NB4 (cell line): ENCODE measurements at regions not wholly inside any gene's neighbourhood (a gene's known extent, or its start where the extent isn't known, plus 50 kb on each side); places are given as distances from the start of the nearest gene placed in this dataset.

Experiments used
- DNase-seq: peaks from one replicate; pipeline ENCODE4 v3.0.0; 2010; ENCODE audit warnings: low read depth
- H3K4me3 ChIP-seq: one replicate; pipeline ENCODE4 v1.5.1; 2011; ENCODE audit warnings: mild to moderate bottlenecking, low read depth, low read length, moderate library complexity
- MYC ChIP-seq: IDR thresholded peaks from 2 replicates; pipeline ENCODE4 v1.6.1; 2011; ENCODE audit warnings: low read depth, low read length
- POLR2A ChIP-seq: IDR thresholded peaks from 2 replicates; pipeline ENCODE4 v1.6.1; 2011; ENCODE audit warnings: mild to moderate bottlenecking; ENCODE audit not compliant: insufficient read length; ENCODE audit errors: extremely low read depth
- TF ChIP-seq, protein P1 (sequence below): IDR thresholded peaks from 2 replicates; pipeline ENCODE4 v1.6.1; 2011; ENCODE audit warnings: low read depth, low read length
- TF ChIP-seq, protein P2 (sequence below): IDR thresholded peaks from one replicate; pipeline ENCODE4 v1.5.1; 2012; ENCODE audit warnings: low read depth, low read length

DNA sequence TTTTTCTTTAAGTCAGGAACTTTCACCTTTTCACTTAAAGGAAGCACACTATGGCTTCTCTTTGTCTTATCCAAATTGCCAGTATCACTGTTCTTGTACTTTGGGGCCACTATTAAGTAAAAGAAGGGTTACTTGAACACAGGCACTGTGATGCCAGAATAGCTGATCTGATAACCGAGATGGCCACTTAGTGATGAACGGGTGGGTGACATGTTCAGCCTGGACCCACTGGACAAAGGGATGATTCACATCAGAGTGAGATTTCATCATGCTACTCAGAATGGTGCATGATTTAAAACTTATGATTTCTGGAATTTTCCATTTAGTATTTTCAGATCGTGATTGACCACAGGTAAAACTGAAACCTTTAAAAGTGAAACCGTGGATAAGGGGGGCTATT lies 252.6 kb downstream of the KLF13 start:
- H3K4me3 ChIP-seq, result no peak overlapping the region
- TF ChIP-seq POLR2A (no peak), MYC (no peak)
- TF ChIP-seq, protein P1, sequence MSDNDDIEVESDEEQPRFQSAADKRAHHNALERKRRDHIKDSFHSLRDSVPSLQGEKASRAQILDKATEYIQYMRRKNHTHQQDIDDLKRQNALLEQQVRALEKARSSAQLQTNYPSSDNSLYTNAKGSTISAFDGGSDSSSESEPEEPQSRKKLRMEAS, result no peak
- TF ChIP-seq, protein P2, sequence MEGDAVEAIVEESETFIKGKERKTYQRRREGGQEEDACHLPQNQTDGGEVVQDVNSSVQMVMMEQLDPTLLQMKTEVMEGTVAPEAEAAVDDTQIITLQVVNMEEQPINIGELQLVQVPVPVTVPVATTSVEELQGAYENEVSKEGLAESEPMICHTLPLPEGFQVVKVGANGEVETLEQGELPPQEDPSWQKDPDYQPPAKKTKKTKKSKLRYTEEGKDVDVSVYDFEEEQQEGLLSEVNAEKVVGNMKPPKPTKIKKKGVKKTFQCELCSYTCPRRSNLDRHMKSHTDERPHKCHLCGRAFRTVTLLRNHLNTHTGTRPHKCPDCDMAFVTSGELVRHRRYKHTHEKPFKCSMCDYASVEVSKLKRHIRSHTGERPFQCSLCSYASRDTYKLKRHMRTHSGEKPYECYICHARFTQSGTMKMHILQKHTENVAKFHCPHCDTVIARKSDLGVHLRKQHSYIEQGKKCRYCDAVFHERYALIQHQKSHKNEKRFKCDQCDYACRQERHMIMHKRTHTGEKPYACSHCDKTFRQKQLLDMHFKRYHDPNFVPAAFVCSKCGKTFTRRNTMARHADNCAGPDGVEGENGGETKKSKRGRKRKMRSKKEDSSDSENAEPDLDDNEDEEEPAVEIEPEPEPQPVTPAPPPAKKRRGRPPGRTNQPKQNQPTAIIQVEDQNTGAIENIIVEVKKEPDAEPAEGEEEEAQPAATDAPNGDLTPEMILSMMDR, result no peak
- no peak for DNase-seq

DNA sequence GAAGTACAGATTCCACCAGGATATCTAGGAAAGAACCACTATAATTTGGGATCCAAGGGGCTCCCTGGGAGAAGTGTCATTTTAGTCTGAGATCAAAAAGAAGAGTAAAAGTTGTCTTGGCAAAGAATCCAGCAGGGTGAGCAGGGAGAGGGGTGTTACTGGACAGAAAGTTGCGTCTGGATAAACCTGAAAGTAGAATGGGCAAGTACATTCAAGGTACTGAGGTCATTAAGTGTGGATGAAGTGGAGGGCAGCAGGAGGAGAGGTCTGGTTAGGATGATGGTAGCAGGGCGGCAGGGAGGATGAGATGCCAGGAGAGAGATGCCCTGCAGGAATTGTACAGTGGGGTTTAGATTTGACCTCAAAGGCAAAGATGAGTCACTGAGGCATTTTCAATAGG lies 253.3 kb downstream of the KLF13 start:
- TF ChIP-seq MYC, result no peak
- no peak overlapping the region for H3K4me3 ChIP-seq
- DNase-seq, result no peak

DNA sequence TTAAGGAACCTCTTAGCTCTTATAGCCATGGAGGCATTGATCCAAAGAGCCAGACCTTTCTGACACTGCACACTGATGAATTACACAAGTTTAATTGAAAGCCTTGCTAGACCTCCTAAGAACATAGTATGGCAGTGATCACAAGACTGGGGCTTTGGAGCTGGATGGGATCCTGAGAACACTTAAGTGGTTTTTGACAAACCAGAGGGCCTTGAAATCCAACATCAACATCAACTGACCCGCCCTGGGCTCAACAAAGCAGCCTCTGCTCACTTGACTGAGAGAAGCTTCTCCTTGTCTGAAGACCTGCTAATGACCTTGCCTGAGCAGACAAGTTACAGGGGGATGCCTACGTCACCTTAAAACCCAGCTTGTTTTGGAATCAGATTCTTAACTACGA lies 257.6 kb downstream of the KLF13 start:
- TF ChIP-seq MYC (no peak), POLR2A (no peak)
- TF ChIP-seq, protein P2, result no peak
- TF ChIP-seq, protein P1, result no peak
- no peak for DNase-seq
- no peak overlapping the region for H3K4me3 ChIP-seq

DNA sequence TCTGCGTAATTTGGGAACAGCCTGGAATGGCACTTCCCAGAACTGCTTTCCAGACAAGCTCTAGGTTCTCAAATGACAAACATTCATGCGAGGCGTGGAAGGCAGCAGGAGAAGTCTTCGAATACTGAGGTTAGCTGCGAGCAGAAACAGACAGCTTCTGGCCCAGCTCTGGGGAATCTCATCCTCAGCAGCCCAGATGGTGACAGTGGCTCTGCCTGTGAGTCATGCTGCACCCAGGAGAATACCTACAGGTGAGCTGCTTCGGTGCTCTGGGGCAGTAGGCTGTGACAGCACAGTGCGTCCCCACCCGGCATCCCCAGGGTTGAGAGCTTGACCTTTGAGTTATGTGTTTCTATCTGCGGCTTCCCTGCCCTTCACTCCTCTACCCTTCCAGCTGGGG lies 258.6 kb downstream of the KLF13 start:
- no peak for DNase-seq
- no peak overlapping the region for H3K4me3 ChIP-seq
- TF ChIP-seq, protein P2, result no peak
- no peak for TF ChIP-seq POLR2A
- TF ChIP-seq MYC, result no peak
- TF ChIP-seq, protein P1, result no peak

DNA sequence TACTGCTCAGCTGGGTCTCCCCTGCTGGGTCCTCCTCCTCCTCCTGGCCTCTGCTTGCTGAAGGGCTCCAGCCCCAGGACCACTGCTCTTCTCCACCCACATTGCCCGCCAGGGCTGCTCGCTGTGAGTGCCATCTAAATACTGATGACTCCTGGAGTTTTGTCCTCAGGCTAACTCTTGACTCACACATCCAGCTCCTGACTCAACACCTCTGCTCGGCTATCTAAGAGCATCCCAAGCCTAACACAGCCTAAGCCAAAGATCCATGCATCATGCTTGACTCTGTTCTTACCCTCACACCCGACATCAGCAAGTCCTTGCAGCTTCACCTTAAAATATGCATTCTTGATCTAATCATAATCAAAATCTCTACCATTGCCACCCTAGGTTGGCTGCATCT lies 260.2 kb downstream of the KLF13 start:
- H3K4me3 ChIP-seq, result no peak overlapping the region
- TF ChIP-seq, protein P2, result no peak
- TF ChIP-seq, protein P1, result no peak
- TF ChIP-seq POLR2A, result no peak
- TF ChIP-seq MYC, result no peak
- DNase-seq, result no peak

DNA sequence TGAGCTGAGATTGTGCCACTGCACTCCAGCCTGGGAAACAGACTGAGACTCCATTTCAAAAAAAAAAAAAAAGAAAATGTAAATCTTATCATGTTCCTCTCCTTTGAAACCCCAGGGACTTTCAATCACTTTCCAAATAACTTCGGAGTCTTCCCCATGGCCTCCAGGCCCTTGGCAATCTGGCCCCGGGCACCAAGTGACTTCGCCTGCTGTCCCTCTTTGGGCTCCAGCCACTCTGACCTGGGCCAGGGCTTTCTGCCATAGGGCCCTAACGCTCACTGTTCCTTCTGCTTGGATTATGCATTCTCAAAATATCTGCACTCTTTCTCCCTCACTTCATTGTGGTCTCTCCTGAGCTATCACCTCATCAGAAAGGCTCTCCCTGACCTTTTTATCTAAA lies 260.9 kb downstream of the KLF13 start:
- no peak overlapping the region for H3K4me3 ChIP-seq
- no peak for DNase-seq
- TF ChIP-seq POLR2A, result no peak

DNA sequence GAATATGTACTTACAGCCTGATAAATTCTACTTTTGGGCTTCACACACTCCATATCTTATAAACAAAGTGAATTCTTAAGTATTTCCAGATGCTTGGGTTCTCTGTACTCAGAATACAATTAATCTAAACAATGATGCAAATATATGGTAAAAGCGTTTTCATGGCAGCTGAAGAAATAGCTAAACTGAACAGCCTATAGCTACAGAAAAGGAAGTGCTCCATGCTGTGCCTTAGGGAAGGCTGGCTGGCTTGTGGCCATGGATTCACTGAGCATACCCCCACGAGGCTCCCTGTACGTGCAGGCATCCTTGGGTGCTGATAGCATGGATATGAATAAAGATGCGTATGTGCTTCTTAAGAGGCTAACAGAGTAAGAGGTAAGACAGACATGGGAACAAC lies 264.0 kb downstream of the KLF13 start:
- TF ChIP-seq, protein P1, result no peak
- TF ChIP-seq MYC, result no peak
- TF ChIP-seq POLR2A, result no peak
- TF ChIP-seq, protein P2, result no peak
- no peak for DNase-seq
- H3K4me3 ChIP-seq, result no peak overlapping the region
